ENCODE measurements at regions not wholly inside any gene's neighbourhood (a gene's known extent, or its start where the extent isn't known, plus 50 kb on each side); places are given as distances from the start of the nearest gene placed in this dataset.

GRCh38 chr12:116465856-116466255 is 93.3 kb upstream of the MAP1LC3B2 start:
- ChIA-PET CTCF (interaction anchor here (0.7 kb wide), 1 partner anchor 10 kb away, joined by 3 read pairs; no protein-coding TSS in a partner anchor), POLR2A (ENCODE audit: unreplicated experiment) (no interaction called here)
- H3K4me3 ChIP-seq (ENCODE audit: insufficient read depth, low read depth, low read length), result no peak overlapping the region
- no peak overlapping the region for H2AFZ ChIP-seq (replicated peaks; ENCODE audit: low read length, poor library complexity)
- H2AK5ac ChIP-seq (ENCODE audit: low read depth, low read length), result peak overlapping the region; percentile 15; the same call in 1 of the 2 replicates
- DNase-seq (no peak), ATAC-seq (ENCODE audit: low read depth) (no peak)
- no peak overlapping the region for H3K18ac ChIP-seq (ENCODE audit: low read depth, low read length)
- intact Hi-C loops (cut with micrococcal nuclease) (no loop called here), in situ Hi-C loops (cut with MboI; ENCODE audit: low sequenced_read_pairs) (no loop called here), dilution Hi-C loops (cut with HindIII; ENCODE audit: low sequenced_read_pairs, unreplicated experiment) (no loop called here)
- no TSS peak for BruUV-seq (replicated peaks)
- H2BK20ac ChIP-seq (ENCODE audit: low read depth, low read length), result no peak overlapping the region
- H2BK120ac ChIP-seq (ENCODE audit: low read depth, low read length), result no peak overlapping the region
- no peaks in the 10 kb centered on the region; the same call in 1 of the 2 replicates for H3K9me1 ChIP-seq (ENCODE audit: insufficient read depth, low read length)
- H3K9me3 ChIP-seq (ENCODE audit: control insufficient read depth, insufficient read depth, low read length), result no peaks in the 10 kb centered on the region
- no peak overlapping the region for H4K8ac ChIP-seq (ENCODE audit: low read depth in 2 of 2, low read length in 2 of 2)
- H3K36me3 ChIP-seq (ENCODE audit: control insufficient read depth, insufficient read depth, low read length), result no peaks in the 10 kb centered on the region
- H2BK5ac ChIP-seq (ENCODE audit: low read depth, low read length, poor library complexity, severe bottlenecking), result no peak overlapping the region
- no peak overlapping the region for H3K56ac ChIP-seq (ENCODE audit: extremely low read depth, insufficient read depth, low read length)
- H4K20me1 ChIP-seq (ENCODE audit: insufficient read depth, low read length), result no peaks in the 10 kb centered on the region
- peak overlapping the region; percentile 87 for H2AK9ac ChIP-seq (replicated peaks; ENCODE audit: low read depth, low read length, poor library complexity)
- H3K4me1 ChIP-seq (ENCODE audit: control insufficient read depth, insufficient read depth, low read length), result peaks cover 4% of the 10 kb centered on the region; the same call in 1 of the 2 replicates
- no peak overlapping the region for H3K23ac ChIP-seq (ENCODE audit: low read depth, low read length)
- no peaks in the 10 kb centered on the region for H3K27me3 ChIP-seq (ENCODE audit: control insufficient read depth, insufficient read depth, low read length)
- no peak overlapping the region for H3K27ac ChIP-seq (ENCODE audit: insufficient read depth, low read length)
- no peak overlapping the region for H2BK15ac ChIP-seq (ENCODE audit: low read depth, low read length)
- TF ChIP-seq RAD21 (IDR thresholded peaks at IDR 0.05; ENCODE audit: low read length), result no peak
- no peak for TF ChIP-seq NFE2L2 (IDR thresholded peaks at IDR 0.05; ENCODE audit: low read depth, low read length)
- TF ChIP-seq BHLHE40 (IDR thresholded peaks at IDR 0.05; ENCODE audit: low read depth, low read length), result no peak
- no peak for TF ChIP-seq RCOR1 (IDR thresholded peaks at IDR 0.05; ENCODE audit: insufficient replicate concordance, low read length)
- TF ChIP-seq POLR2A (IDR thresholded peaks at IDR 0.05; ENCODE audit: low read depth, low read length), result no peak
- TF ChIP-seq RFX5 (IDR thresholded peaks at IDR 0.05; ENCODE audit: low read depth, low read length), result no peak
- TF ChIP-seq CEBPB (IDR thresholded peaks at IDR 0.05; ENCODE audit: low read depth, low read length), result no peak
- TF ChIP-seq, protein P1, sequence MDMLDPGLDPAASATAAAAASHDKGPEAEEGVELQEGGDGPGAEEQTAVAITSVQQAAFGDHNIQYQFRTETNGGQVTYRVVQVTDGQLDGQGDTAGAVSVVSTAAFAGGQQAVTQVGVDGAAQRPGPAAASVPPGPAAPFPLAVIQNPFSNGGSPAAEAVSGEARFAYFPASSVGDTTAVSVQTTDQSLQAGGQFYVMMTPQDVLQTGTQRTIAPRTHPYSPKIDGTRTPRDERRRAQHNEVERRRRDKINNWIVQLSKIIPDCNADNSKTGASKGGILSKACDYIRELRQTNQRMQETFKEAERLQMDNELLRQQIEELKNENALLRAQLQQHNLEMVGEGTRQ (IDR thresholded peaks at IDR 0.05; ENCODE audit: low read depth, low read length), result no peak
- no peak for TF ChIP-seq MXI1 (IDR thresholded peaks at IDR 0.05; ENCODE audit: borderline replicate concordance, low read depth, low read length)
- TF ChIP-seq SMC3 (IDR thresholded peaks at IDR 0.05; ENCODE audit: low read depth, low read length), result no peak
- no peak overlapping the region for H4K91ac ChIP-seq (ENCODE audit: insufficient read depth, low read depth, low read length)
- no peaks in the 10 kb centered on the region for H3K79me1 ChIP-seq (ENCODE audit: low read depth in 1 of 2, low read length in 2 of 2)
- no peak overlapping the region for H3K4ac ChIP-seq (ENCODE audit: low read depth, low read length)
- H4K5ac ChIP-seq (ENCODE audit: low read depth, low read length), result no peak overlapping the region
- no CpG with 5 or more reads among the region's 4 CpGs for WGBS, 2 experiments (ENCODE audit: extremely low coverage in 2 of 2, insufficient read length in 1 of 2)
- H3K14ac ChIP-seq (replicated peaks; ENCODE audit: low read depth, low read length), result no peak overlapping the region
- H3K4me2 ChIP-seq (ENCODE audit: low read depth, low read length), result no peak overlapping the region
- H3K9ac ChIP-seq (ENCODE audit: low read depth, low read length), result no peak overlapping the region

Data from IMR-90 (cell line).